ENCODE measurements at regions not wholly inside any gene's neighbourhood (a gene's known extent, or its start where the extent isn't known, plus 50 kb on each side); places are given as distances from the start of the nearest gene placed in this dataset.

- intact Hi-C loops (cut with DNase I), result no loop called here
- peaks cover 0 to 3% of the 10 kb centered on the region in 2 donors for H3K27me3 ChIP-seq (ENCODE audit: control insufficient read depth in 1 of 2, insufficient read depth in 2 of 2, low read length in 1 of 2)
- H3K27ac ChIP-seq (ENCODE audit: low read depth in 1 of 2, low read length in 2 of 2), result no peak overlapping the region
- no peak for DNase-seq
- ATAC-seq (ENCODE audit: low FRiP score), result no peak
- H3K36me3 ChIP-seq (ENCODE audit: control insufficient read depth in 1 of 2, insufficient read depth in 2 of 2, low read length in 1 of 2), result no peaks in the 10 kb centered on the region
- no peak overlapping the region for H3K4me3 ChIP-seq (ENCODE audit: low read length in 2 of 2)
- H3K4me1 ChIP-seq (ENCODE audit: control insufficient read depth in 1 of 2, insufficient read depth in 2 of 2, low read length in 2 of 2), result no peaks in the 10 kb centered on the region
- WGBS, 2 donors, result 73 to 78% methylated on average over 5 of the region's 5 CpGs
- peaks cover 2% of the 10 kb centered on the region for H3K9me3 ChIP-seq (ENCODE audit: control insufficient read depth, low read length)
These were observed 122.0 kb upstream of the SPTLC3 start for GRCh38 chr20:12886618-12887363.

DNA sequence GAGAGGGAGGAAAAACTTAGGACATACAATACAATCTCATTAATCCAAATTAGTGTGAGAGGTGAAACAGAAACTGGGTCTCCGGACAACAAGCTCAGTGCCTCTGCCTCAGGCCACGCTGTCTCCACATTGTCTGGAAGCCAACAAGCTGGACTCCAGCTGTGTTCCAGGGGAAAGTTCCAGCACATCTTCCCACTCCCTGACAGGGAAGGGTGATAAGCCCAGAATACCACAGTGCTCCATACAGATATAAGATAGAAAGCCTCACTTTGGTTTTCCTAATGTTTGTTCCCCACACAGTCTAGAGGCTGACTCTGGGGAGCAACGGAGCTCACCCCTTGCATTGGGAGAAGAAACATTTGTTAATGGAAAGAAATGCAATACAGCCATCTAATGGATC lies 117.1 kb upstream of the SPTLC3 start:
- DNase-seq, result no peak
- Histone ChIP-seq H3K4me3 (ENCODE audit: low read length in 2 of 2) (no peak overlapping the region), H3K27me3 (ENCODE audit: control insufficient read depth in 1 of 2, insufficient read depth in 2 of 2, low read length in 1 of 2) (no peaks in the 10 kb centered on the region), H3K4me1 (ENCODE audit: control insufficient read depth in 1 of 2, insufficient read depth in 2 of 2, low read length in 2 of 2) (peaks cover 0 to 3% of the 10 kb centered on the region in 2 donors), H3K36me3 (ENCODE audit: control insufficient read depth in 1 of 2, insufficient read depth in 2 of 2, low read length in 1 of 2) (no peaks in the 10 kb centered on the region), H3K27ac (ENCODE audit: low read depth in 1 of 2, low read length in 2 of 2) (no peak overlapping the region), H3K9me3 (ENCODE audit: control insufficient read depth, low read length) (no peaks in the 10 kb centered on the region)
- ATAC-seq (ENCODE audit: low FRiP score), result no peak
- intact Hi-C loops (cut with DNase I), result no loop called here
- 85 to 94% methylated on average over 3 of the region's 3 CpGs for WGBS, 2 donors

DNA sequence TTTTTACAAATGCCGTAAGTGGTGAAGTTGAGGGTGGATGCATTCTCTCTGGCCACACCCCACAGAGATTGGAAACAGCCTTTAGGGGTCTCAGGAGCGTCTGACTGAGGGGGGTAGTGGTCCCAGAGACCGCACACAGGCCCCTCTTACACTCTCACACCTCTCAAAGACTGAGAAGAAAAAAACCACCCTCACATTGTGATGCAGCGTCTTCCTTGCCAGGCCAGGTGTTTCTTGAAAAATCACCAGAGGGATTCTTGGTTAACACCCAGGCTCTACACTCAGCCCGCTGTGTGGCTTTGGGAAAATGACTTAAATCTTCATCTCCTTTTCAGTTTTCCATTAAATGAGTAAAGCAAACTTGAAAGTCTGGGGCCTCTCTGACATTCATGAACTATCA lies 115.8 kb upstream of the SPTLC3 start:
- WGBS, 2 donors, result 48 to 53% methylated on average over 5 of the region's 5 CpGs
- H3K36me3 ChIP-seq (ENCODE audit: control insufficient read depth in 1 of 2, insufficient read depth in 2 of 2, low read length in 1 of 2), result no peaks in the 10 kb centered on the region
- DNase-seq (no peak), ATAC-seq (ENCODE audit: low FRiP score) (no peak)
- peaks cover 0 to 3% of the 10 kb centered on the region in 2 donors for H3K4me1 ChIP-seq (ENCODE audit: control insufficient read depth in 1 of 2, insufficient read depth in 2 of 2, low read length in 2 of 2)
- no peak overlapping the region for H3K27ac ChIP-seq (ENCODE audit: low read depth in 1 of 2, low read length in 2 of 2)
- H3K4me3 ChIP-seq (ENCODE audit: low read length in 2 of 2), result no peak overlapping the region
- H3K9me3 ChIP-seq (ENCODE audit: control insufficient read depth, low read length), result no peaks in the 10 kb centered on the region
- no peaks in the 10 kb centered on the region for H3K27me3 ChIP-seq (ENCODE audit: control insufficient read depth in 1 of 2, insufficient read depth in 2 of 2, low read length in 1 of 2)
- intact Hi-C loops (cut with DNase I), result no loop called here

DNA sequence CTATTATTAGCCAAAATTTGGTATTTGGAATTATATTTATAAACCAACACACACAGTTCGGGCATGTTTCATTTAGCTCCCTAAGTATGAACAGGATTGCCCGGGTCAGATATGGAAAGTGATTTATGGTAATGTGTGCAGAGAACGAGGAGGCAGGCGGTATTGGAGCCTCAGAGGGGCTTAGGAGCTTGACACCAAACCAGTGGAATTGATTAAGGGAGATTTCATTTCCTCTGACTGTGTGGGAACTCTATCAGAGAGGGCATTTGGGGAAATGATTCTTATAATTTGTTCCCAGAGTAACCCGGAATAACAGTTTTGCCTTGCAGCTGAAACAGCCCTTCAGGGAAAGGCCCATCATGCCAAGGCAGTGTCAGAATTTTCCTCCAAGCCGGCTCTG lies 115.1 kb upstream of the SPTLC3 start:
- no peak for DNase-seq
- H3K27ac ChIP-seq (ENCODE audit: low read depth in 1 of 2, low read length in 2 of 2), result peak overlapping the region in 1 of 2 donors; percentile 82
- no peaks in the 10 kb centered on the region for H3K9me3 ChIP-seq (ENCODE audit: control insufficient read depth, low read length)
- intact Hi-C loops (cut with DNase I), result no loop called here
- H3K4me3 ChIP-seq (ENCODE audit: low read length in 2 of 2), result no peak overlapping the region
- peaks cover 0 to 3% of the 10 kb centered on the region in 2 donors for H3K4me1 ChIP-seq (ENCODE audit: control insufficient read depth in 1 of 2, insufficient read depth in 2 of 2, low read length in 2 of 2)
- no peaks in the 10 kb centered on the region for H3K36me3 ChIP-seq (ENCODE audit: control insufficient read depth in 1 of 2, insufficient read depth in 2 of 2, low read length in 1 of 2)
- 3 to 9% methylated on average over 6 of the region's 6 CpGs for WGBS, 2 donors
- ATAC-seq (ENCODE audit: low FRiP score), result no peak
- no peaks in the 10 kb centered on the region for H3K27me3 ChIP-seq (ENCODE audit: control insufficient read depth in 1 of 2, insufficient read depth in 2 of 2, low read length in 1 of 2)

DNA sequence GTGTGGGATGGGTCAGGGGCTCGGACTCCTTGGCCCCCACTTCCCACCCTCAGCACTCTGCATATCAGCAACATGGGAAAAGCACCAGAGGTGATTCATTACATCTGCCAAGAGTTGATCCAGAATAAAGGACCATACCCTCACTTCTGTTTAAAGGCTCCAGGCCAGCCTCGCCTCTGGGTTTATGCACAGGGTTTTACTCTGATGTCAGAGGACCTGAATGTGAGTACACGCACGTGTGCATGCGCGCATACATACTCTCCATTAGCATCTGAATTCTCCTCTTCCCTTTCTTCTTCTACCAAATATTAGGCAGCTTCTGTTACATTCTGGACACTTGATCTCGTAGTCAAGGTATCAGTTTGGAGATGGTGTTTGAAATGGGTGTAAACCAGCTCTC lies 114.7 kb upstream of the SPTLC3 start:
- ATAC-seq (ENCODE audit: low FRiP score), result no peak
- no peaks in the 10 kb centered on the region for H3K27me3 ChIP-seq (ENCODE audit: control insufficient read depth in 1 of 2, insufficient read depth in 2 of 2, low read length in 1 of 2)
- intact Hi-C loops (cut with DNase I), result no loop called here
- no peak overlapping the region for H3K4me3 ChIP-seq (ENCODE audit: low read length in 2 of 2)
- H3K27ac ChIP-seq (ENCODE audit: low read depth in 1 of 2, low read length in 2 of 2), result peak overlapping the region in 1 of 2 donors; percentile 82
- no peaks in the 10 kb centered on the region for H3K9me3 ChIP-seq (ENCODE audit: control insufficient read depth, low read length)
- DNase-seq, result no peak
- 46 to 63% methylated on average over 7 of the region's 7 CpGs for WGBS, 2 donors
- no peaks in the 10 kb centered on the region for H3K36me3 ChIP-seq (ENCODE audit: control insufficient read depth in 1 of 2, insufficient read depth in 2 of 2, low read length in 1 of 2)
- H3K4me1 ChIP-seq (ENCODE audit: control insufficient read depth in 1 of 2, insufficient read depth in 2 of 2, low read length in 2 of 2), result peaks cover 0 to 3% of the 10 kb centered on the region in 2 donors

GRCh38 chr20:12896180-12896579 lies 112.6 kb upstream of the SPTLC3 start:
- WGBS, 2 donors, result 97 to 98% methylated on average over 2 of the region's 2 CpGs
- H3K4me3 ChIP-seq (ENCODE audit: low read length in 2 of 2), result no peak overlapping the region
- intact Hi-C loops (cut with DNase I), result no loop called here
- peaks cover 0 to 3% of the 10 kb centered on the region in 2 donors for H3K4me1 ChIP-seq (ENCODE audit: control insufficient read depth in 1 of 2, insufficient read depth in 2 of 2, low read length in 2 of 2)
- no peak for DNase-seq
- H3K27ac ChIP-seq (ENCODE audit: low read depth in 1 of 2, low read length in 2 of 2), result no peak overlapping the region
- H3K9me3 ChIP-seq (ENCODE audit: control insufficient read depth, low read length), result no peaks in the 10 kb centered on the region
- ATAC-seq (ENCODE audit: low FRiP score), result no peak
- H3K27me3 ChIP-seq (ENCODE audit: control insufficient read depth in 1 of 2, insufficient read depth in 2 of 2, low read length in 1 of 2), result no peaks in the 10 kb centered on the region
- H3K36me3 ChIP-seq (ENCODE audit: control insufficient read depth in 1 of 2, insufficient read depth in 2 of 2, low read length in 1 of 2), result no peaks in the 10 kb centered on the region

DNA sequence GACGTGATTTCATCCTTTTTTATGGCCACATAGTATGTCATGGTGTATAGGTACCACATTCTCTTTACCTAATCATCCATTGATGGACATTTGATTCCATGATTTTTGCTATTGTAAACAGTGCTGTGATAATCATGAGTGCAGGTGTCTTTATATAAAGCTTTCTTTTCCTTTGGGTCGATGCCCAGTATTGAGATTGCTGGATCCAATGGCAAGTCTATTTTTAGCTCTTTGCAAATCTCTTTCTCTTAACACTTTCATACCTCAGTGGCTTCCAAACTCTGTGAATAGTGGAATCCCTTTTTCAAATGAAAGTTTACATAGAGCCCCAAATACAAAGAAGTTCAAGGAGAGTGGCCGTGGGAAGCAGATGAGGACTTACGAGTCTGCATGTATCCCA lies 105.8 kb upstream of the SPTLC3 start:
- H3K9me3 ChIP-seq (ENCODE audit: control insufficient read depth, low read length), result no peaks in the 10 kb centered on the region
- WGBS, 2 donors, result 50 to 54% methylated on average over 4 of the region's 4 CpGs
- H3K4me1 ChIP-seq (ENCODE audit: control insufficient read depth in 1 of 2, insufficient read depth in 2 of 2, low read length in 2 of 2), result no peaks in the 10 kb centered on the region
- intact Hi-C loops (cut with DNase I), result no loop called here
- no peak overlapping the region for H3K27ac ChIP-seq (ENCODE audit: low read depth in 1 of 2, low read length in 2 of 2)
- ATAC-seq (ENCODE audit: low FRiP score) (no peak), DNase-seq (no peak)
- H3K27me3 ChIP-seq (ENCODE audit: control insufficient read depth in 1 of 2, insufficient read depth in 2 of 2, low read length in 1 of 2), result no peaks in the 10 kb centered on the region
- H3K4me3 ChIP-seq (ENCODE audit: low read length in 2 of 2), result no peak overlapping the region
- H3K36me3 ChIP-seq (ENCODE audit: control insufficient read depth in 1 of 2, insufficient read depth in 2 of 2, low read length in 1 of 2), result no peaks in the 10 kb centered on the region

DNA sequence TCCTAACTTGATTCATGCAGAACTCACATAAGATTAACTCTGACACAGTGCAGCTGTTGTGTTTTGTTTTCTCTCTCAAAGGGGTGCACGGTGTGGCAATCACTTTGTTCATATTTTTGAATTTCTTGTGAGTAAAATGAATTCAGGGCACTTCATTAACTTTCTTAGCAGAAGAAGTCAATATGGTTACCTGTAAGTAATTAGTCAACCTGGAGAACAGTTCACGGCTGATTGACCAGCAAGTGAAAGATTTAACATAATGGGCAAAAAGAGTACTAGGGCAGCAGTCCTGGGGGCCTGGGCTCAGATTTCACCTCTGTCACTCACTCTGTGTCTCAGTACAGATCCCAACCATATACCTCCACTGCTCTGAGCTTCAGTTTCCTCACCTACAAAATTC lies 102.4 kb upstream of the SPTLC3 start:
- ATAC-seq (ENCODE audit: low FRiP score) (no peak), DNase-seq (no peak)
- Histone ChIP-seq H3K4me1 (ENCODE audit: control insufficient read depth in 1 of 2, insufficient read depth in 2 of 2, low read length in 2 of 2) (no peaks in the 10 kb centered on the region), H3K27ac (ENCODE audit: low read depth in 1 of 2, low read length in 2 of 2) (no peak overlapping the region), H3K4me3 (ENCODE audit: low read length in 2 of 2) (no peak overlapping the region), H3K9me3 (ENCODE audit: control insufficient read depth, low read length) (no peaks in the 10 kb centered on the region), H3K36me3 (ENCODE audit: control insufficient read depth in 1 of 2, insufficient read depth in 2 of 2, low read length in 1 of 2) (no peaks in the 10 kb centered on the region), H3K27me3 (ENCODE audit: control insufficient read depth in 1 of 2, insufficient read depth in 2 of 2, low read length in 1 of 2) (no peaks in the 10 kb centered on the region)
- WGBS, 2 donors, result 48 to 51% methylated on average over 2 of the region's 2 CpGs
- intact Hi-C loops (cut with DNase I), result no loop called here

DNA sequence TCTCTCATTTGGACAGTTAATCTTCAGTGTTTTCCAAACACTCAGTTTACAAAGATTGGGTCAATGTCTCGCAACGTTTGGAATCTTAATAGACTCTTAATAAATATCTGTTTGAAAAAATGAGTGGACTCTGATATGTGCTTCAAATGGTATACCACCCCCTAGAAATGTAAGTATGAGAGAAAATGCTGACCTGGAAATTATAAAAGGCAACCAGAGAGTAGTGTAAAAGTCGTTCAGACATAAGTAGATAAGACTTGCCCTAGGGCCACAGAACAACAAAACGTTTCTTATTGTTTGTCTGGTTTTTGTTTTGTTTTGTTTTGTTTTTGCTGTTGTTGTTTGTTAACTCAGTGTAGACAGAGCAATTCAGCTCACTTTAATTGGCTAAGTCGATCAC lies 97.4 kb upstream of the SPTLC3 start:
- intact Hi-C loops (cut with DNase I), result no loop called here
- no peaks in the 10 kb centered on the region for H3K36me3 ChIP-seq (ENCODE audit: control insufficient read depth in 1 of 2, insufficient read depth in 2 of 2, low read length in 1 of 2)
- H3K9me3 ChIP-seq (ENCODE audit: control insufficient read depth, low read length), result no peaks in the 10 kb centered on the region
- H3K27me3 ChIP-seq (ENCODE audit: control insufficient read depth in 1 of 2, insufficient read depth in 2 of 2, low read length in 1 of 2), result no peaks in the 10 kb centered on the region
- H3K4me3 ChIP-seq (ENCODE audit: low read length in 2 of 2), result no peak overlapping the region
- no peak for DNase-seq
- H3K4me1 ChIP-seq (ENCODE audit: control insufficient read depth in 1 of 2, insufficient read depth in 2 of 2, low read length in 2 of 2), result no peaks in the 10 kb centered on the region
- no peak overlapping the region for H3K27ac ChIP-seq (ENCODE audit: low read depth in 1 of 2, low read length in 2 of 2)
- 61% methylated on average over 5 of the region's 5 CpGs for WGBS, 2 donors
- no peak for ATAC-seq (ENCODE audit: low FRiP score)

All from aorta (tissue), 5 donors.